Breast epithelium (tissue), 4 donors: ENCODE measurements at regions not wholly inside any gene's neighbourhood (a gene's known extent, or its start where the extent isn't known, plus 50 kb on each side); places are given as distances from the start of the nearest gene placed in this dataset.

Experiments used
- DNase-seq, 2 donors: peaks; one replicate each; pipeline ENCODE4 v3.0.0-alpha.2; 2019; ENCODE audit warnings: low spot score in 2 of 2
- H3K27ac ChIP-seq, 2 donors: fragments of 200-600 bp; sonication (generic) in 1 of 2; one replicate each; pipeline ENCODE4 v1.5.1; 2016 to 2019; ENCODE audit warnings: mild to moderate bottlenecking in 1 of 2
- H3K27me3 ChIP-seq, 2 donors: fragments of 200-600 bp; sonication (generic) in 1 of 2; one replicate each; pipeline versions ENCODE4 v1.5.1 to v1.6.0; 2017 to 2019; ENCODE audit warnings: control low read depth in 1 of 2, mild to moderate bottlenecking in 1 of 2
- H3K36me3 ChIP-seq: fragments of 200-600 bp; one replicate; pipeline ENCODE4 v1.5.1; 2019
- H3K4me1 ChIP-seq, 2 donors: fragments of 200-600 bp; sonication (generic); one replicate each; pipeline ENCODE4 v1.5.1; 2016 to 2019; ENCODE audit warnings: control low read depth in 1 of 2
- H3K4me3 ChIP-seq, 3 donors: fragments of 200-600 bp; sonication (generic); 1 replicate in 2 of 3; 2 replicates in 1 of 3; pipeline ENCODE4 v1.5.1; 2016 to 2019; ENCODE audit warnings: mild to moderate bottlenecking in 3 of 3, moderate library complexity in 2 of 3
- H3K9me3 ChIP-seq, 2 donors: fragments of 200-600 bp; sonication (generic) in 1 of 2; one replicate each; pipeline ENCODE4 v1.5.1; 2016 to 2019; ENCODE audit warnings: control low read depth in 1 of 2
- CTCF ChIP-seq, 3 donors: fragments of 450-650 bp; IDR thresholded peaks; one replicate each; pipeline ENCODE4 v1.5.1; 2016 to 2017; ENCODE audit warnings: antibody characterized with exemption in 3 of 3, mild to moderate bottlenecking in 3 of 3, moderate library complexity in 3 of 3
- POLR2A ChIP-seq: fragments of 450-650 bp; IDR thresholded peaks from one replicate; pipeline ENCODE4 v1.6.1; 2016; ENCODE audit warnings: antibody characterized with exemption, mild to moderate bottlenecking, moderate library complexity
- POLR2AphosphoS5 ChIP-seq, 3 donors: sonication (generic); formaldehyde crosslinking; IDR thresholded peaks; one replicate each; pipeline ENCODE4 v1.6.1; 2017; ENCODE audit warnings: antibody characterized with exemption in 3 of 3
- intact Hi-C: fragments of 100-400 bp; cut with DNase I; formaldehyde crosslinking; loops from one replicate; pipeline ENCODE4 v1.15.1; 2023; ENCODE audit warnings: low total_unique reads

DNA sequence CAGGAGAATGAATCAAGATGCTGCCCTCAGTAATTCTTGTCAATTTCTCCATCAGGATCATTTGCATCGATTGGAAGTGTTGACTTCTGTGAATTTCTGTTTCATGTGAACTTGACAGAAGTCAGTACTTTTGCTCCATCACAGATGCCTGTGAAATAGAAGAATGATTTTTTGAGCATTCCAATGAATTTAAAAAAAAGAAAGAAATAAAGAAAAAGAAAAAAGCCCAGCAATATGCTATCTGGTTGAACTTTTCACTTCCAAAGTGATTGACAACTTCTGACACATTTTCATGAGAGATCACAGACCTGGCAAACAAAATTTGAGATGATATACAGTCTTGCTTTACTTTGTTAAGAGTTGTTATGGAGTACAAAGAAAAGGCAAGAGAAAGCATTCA, 175.3 kb downstream of the RWDD3 start:
- intact Hi-C loops: loop anchor here (10.0 kb wide), 1 partner anchor 1836 kb away; no protein-coding TSS in a partner anchor
- Histone ChIP-seq H3K27ac (no peak overlapping the region), H3K4me1 (no peaks in the 10 kb centered on the region), H3K36me3 (no peaks in the 10 kb centered on the region), H3K9me3 (peaks cover 0 to 2% of the 10 kb centered on the region in 2 donors), H3K27me3 (no peaks in the 10 kb centered on the region), H3K4me3 (no peak overlapping the region)
- no peak for DNase-seq
- TF ChIP-seq CTCF (IDR thresholded peaks at IDR 0.05) (no peak), POLR2AphosphoS5 (IDR thresholded peaks at IDR 0.05) (no peak), POLR2A (no peak)

DNA sequence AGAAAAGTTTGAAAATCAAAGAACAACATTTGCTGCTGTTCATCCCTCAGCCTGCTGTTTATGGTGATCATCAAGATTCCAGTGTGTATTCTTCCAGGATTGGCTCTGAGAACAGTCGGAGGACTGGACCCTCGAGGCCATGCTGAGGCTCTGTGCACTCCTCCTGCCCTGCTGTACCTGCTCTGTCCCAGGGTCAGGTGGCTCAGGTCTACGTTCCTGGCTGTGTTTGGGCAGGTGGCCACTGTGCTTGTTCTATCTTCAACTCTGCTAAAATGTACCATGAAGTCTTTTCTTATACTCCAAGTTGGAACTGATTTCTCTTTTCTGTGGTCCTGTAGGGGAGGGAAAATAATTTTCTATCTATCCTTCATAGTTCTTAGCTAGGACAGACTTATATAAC, 175.9 kb downstream of the RWDD3 start:
- Histone ChIP-seq H3K36me3 (no peaks in the 10 kb centered on the region), H3K4me1 (no peaks in the 10 kb centered on the region), H3K27ac (no peak overlapping the region), H3K27me3 (no peaks in the 10 kb centered on the region), H3K9me3 (no peaks in the 10 kb centered on the region), H3K4me3 (no peak overlapping the region)
- DNase-seq: no peak
- TF ChIP-seq CTCF (IDR thresholded peaks at IDR 0.05): no peak
- intact Hi-C loops: loop anchor here (10.0 kb wide), 1 partner anchor 1835 kb away; no protein-coding TSS in a partner anchor

- no peak for DNase-seq
- intact Hi-C loops: no loop called here
These were observed 181.1 kb downstream of the RWDD3 start for GRCh38 chr1:95415146-95415545.

GRCh38 chr1:95426772-95427171, 192.8 kb downstream of the RWDD3 start:
- DNase-seq: no peak
- no peaks in the 10 kb centered on the region for H3K4me1 ChIP-seq
- intact Hi-C loops: no loop called here
- H3K9me3 ChIP-seq: no peaks in the 10 kb centered on the region
- H3K27ac ChIP-seq: no peak overlapping the region
- H3K36me3 ChIP-seq: no peaks in the 10 kb centered on the region
- TF ChIP-seq POLR2A (no peak), CTCF (IDR thresholded peaks at IDR 0.05) (no peak), POLR2AphosphoS5 (IDR thresholded peaks at IDR 0.05) (no peak)
- no peak overlapping the region for H3K4me3 ChIP-seq
- H3K27me3 ChIP-seq: no peaks in the 10 kb centered on the region

More at GRCh38 chr1:95415146-95415545, 181.1 kb downstream of the RWDD3 start:
- Histone ChIP-seq H3K36me3 (no peaks in the 10 kb centered on the region), H3K4me3 (no peak overlapping the region), H3K9me3 (no peaks in the 10 kb centered on the region), H3K4me1 (no peaks in the 10 kb centered on the region), H3K27me3 (no peaks in the 10 kb centered on the region), H3K27ac (no peak overlapping the region)
- TF ChIP-seq CTCF (IDR thresholded peaks at IDR 0.05): no peak
- TF ChIP-seq POLR2A: no peak
- TF ChIP-seq POLR2AphosphoS5 (IDR thresholded peaks at IDR 0.05): no peak

DNA sequence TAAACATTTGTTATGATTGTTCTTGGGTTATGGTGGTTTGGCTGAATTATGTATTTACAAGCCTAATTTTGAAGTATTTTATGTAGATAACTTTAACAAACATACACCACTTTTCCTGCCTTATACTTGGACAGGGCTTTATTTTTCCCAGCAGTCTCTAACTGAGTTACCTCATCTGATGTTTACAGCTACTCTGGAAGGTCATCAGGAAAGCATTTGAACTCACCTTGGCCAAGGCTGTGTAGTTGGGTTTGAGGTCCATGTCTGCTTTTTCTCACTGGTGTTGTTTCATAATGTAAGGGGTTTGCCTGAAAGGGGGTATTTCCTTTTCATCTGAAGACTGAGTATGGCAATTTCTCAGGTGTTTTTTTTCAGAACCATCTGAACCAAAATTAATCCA, 193.5 kb downstream of the RWDD3 start:
- no peaks in the 10 kb centered on the region for H3K9me3 ChIP-seq
- TF ChIP-seq POLR2A: no peak
- TF ChIP-seq CTCF (IDR thresholded peaks at IDR 0.05): no peak
- no peak for TF ChIP-seq POLR2AphosphoS5 (IDR thresholded peaks at IDR 0.05)
- no peaks in the 10 kb centered on the region for H3K4me1 ChIP-seq
- no peaks in the 10 kb centered on the region for H3K36me3 ChIP-seq
- no peak overlapping the region for H3K27ac ChIP-seq
- no peaks in the 10 kb centered on the region for H3K27me3 ChIP-seq
- no peak overlapping the region for H3K4me3 ChIP-seq
- DNase-seq: no peak
- intact Hi-C loops: no loop called here
